H9 (cell line): ENCODE measurements at regions not wholly inside any gene's neighbourhood (a gene's known extent, or its start where the extent isn't known, plus 50 kb on each side); places are given as distances from the start of the nearest gene placed in this dataset.

Experiments used
- DNase-seq: peaks from one replicate; pipeline ENCODE4 v3.0.0-alpha.2; 2017
- H2AFZ ChIP-seq: one replicate; pipeline ENCODE4 v1.6.1; 2013; ENCODE audit warnings: mild to moderate bottlenecking, low read length, control low read depth, moderate library complexity
- H2AK5ac ChIP-seq: 2 replicates; pipeline ENCODE4 v1.6.1; 2013; ENCODE audit warnings: low read length, control low read depth, mixed read lengths; ENCODE audit not compliant: insufficient read length
- H2BK120ac ChIP-seq: one replicate; pipeline ENCODE4 v1.6.1; 2013; ENCODE audit warnings: low read depth, mild to moderate bottlenecking, low read length, control low read depth, inconsistent platforms; ENCODE audit not compliant: poor library complexity, severe bottlenecking
- H2BK12ac ChIP-seq: 2 replicates; pipeline ENCODE4 v1.6.1; 2013; ENCODE audit warnings: low read length, control low read depth, mixed read lengths, low read depth; ENCODE audit not compliant: insufficient read length
- H2BK15ac ChIP-seq: 2 replicates; pipeline ENCODE4 v1.6.1; 2013; ENCODE audit warnings: low read depth, low read length, control low read depth
- H2BK20ac ChIP-seq: one replicate; pipeline ENCODE4 v1.6.1; 2013; ENCODE audit warnings: low read depth, mild to moderate bottlenecking, low read length, control low read depth, inconsistent platforms; ENCODE audit not compliant: poor library complexity, severe bottlenecking
- H2BK5ac ChIP-seq: 2 replicates; pipeline ENCODE4 v1.6.1; 2013; ENCODE audit warnings: low read length, control low read depth, mixed read lengths; ENCODE audit not compliant: insufficient read length
- H3K14ac ChIP-seq: 2 replicates; pipeline ENCODE4 v1.6.1; 2013; ENCODE audit warnings: low read length, control low read depth; ENCODE audit not compliant: insufficient read depth
- H3K18ac ChIP-seq: 2 replicates; pipeline ENCODE4 v1.6.1; 2013; ENCODE audit warnings: low read depth, mild to moderate bottlenecking, mixed read lengths, low read length, control low read depth; ENCODE audit not compliant: insufficient read length
- H3K23ac ChIP-seq: 2 replicates; pipeline ENCODE4 v1.6.1; 2013; ENCODE audit warnings: low read length, control low read depth, mixed read lengths, low read depth; ENCODE audit not compliant: insufficient read length
- H3K23me2 ChIP-seq: 2 replicates; pipeline ENCODE4 v1.6.1; 2013; ENCODE audit warnings: low read depth, mild to moderate bottlenecking, mixed read lengths, low read length, control low read depth; ENCODE audit not compliant: insufficient read length, poor library complexity, severe bottlenecking
- H3K27ac ChIP-seq: 2 replicates; pipeline ENCODE4 v1.5.1; 2013; ENCODE audit warnings: low read length, control low read depth, mixed read lengths, low read depth; ENCODE audit not compliant: insufficient read length
- H3K27me3 ChIP-seq: 2 replicates; pipeline ENCODE4 v1.6.1; 2013; ENCODE audit warnings: low read length, control low read depth, inconsistent platforms; ENCODE audit not compliant: insufficient read depth
- H3K4ac ChIP-seq: 2 replicates; pipeline ENCODE4 v1.6.1; 2013; ENCODE audit warnings: low read depth, mild to moderate bottlenecking, control low read depth, inconsistent platforms, low read length, moderate library complexity
- H3K4me1 ChIP-seq: 2 replicates; pipeline ENCODE4 v1.6.1; 2013; ENCODE audit warnings: low read length, control low read depth, inconsistent platforms; ENCODE audit not compliant: insufficient read depth
- H3K4me2 ChIP-seq: 2 replicates; pipeline ENCODE4 v1.6.1; 2013; ENCODE audit warnings: low read length, control low read depth, mixed read lengths; ENCODE audit not compliant: insufficient read length, insufficient read depth
- H3K56ac ChIP-seq: 2 replicates; pipeline ENCODE4 v1.6.1; 2013; ENCODE audit warnings: low read depth, mild to moderate bottlenecking, mixed read lengths, low read length, control low read depth; ENCODE audit not compliant: insufficient read length
- H3K79me1 ChIP-seq: 2 replicates; pipeline ENCODE4 v1.6.1; 2013; ENCODE audit warnings: low read depth, mild to moderate bottlenecking, moderate library complexity, low read length, control low read depth, inconsistent platforms; ENCODE audit not compliant: insufficient read depth, poor library complexity, severe bottlenecking
- H3K79me2 ChIP-seq: 2 replicates; pipeline ENCODE4 v1.6.1; 2013; ENCODE audit warnings: low read length, control low read depth, inconsistent platforms; ENCODE audit not compliant: insufficient read depth
- H3K9ac ChIP-seq: 2 replicates; pipeline ENCODE4 v1.6.1; 2013; ENCODE audit warnings: low read length, control low read depth, mixed read lengths; ENCODE audit not compliant: insufficient read length; ENCODE audit errors: extremely low read depth
- H3K9me3 ChIP-seq: one replicate; pipeline ENCODE4 v1.6.1; 2013; ENCODE audit warnings: low read depth, low read length, inconsistent platforms; ENCODE audit not compliant: control insufficient read depth
- H3T11ph ChIP-seq: one replicate; pipeline ENCODE4 v1.6.1; 2013; ENCODE audit warnings: mild to moderate bottlenecking, low read length, control low read depth, inconsistent platforms
- H4K20me1 ChIP-seq: one replicate; pipeline ENCODE4 v1.6.1; 2013; ENCODE audit not compliant: control insufficient read depth, insufficient read length, insufficient read depth
- H4K5ac ChIP-seq: 2 replicates; pipeline ENCODE4 v1.6.1; 2013; ENCODE audit warnings: low read depth, mild to moderate bottlenecking, mixed read lengths, low read length, control low read depth; ENCODE audit not compliant: insufficient read length
- H4K8ac ChIP-seq: replicated peaks from 2 replicates; pipeline ENCODE4 v1.6.1; 2013; ENCODE audit warnings: low read length, control low read depth, mixed read lengths, low read depth; ENCODE audit not compliant: insufficient read length
- H4K91ac ChIP-seq: 2 replicates; pipeline ENCODE4 v1.6.1; 2013; ENCODE audit warnings: low read depth, mild to moderate bottlenecking, moderate library complexity, mixed read lengths, low read length, control low read depth; ENCODE audit not compliant: insufficient read length
- H3K27ac Mint-ChIP-seq, 3 experiments: 2 replicates in 2 of 3; 3 replicates in 1 of 3; pipeline ENCODE4 v1.8.0; 2020 to 2021; ENCODE audit warnings: mixed read lengths in 3 of 3, mild to moderate bottlenecking in 1 of 3, moderate library complexity in 1 of 3
- H3K27me3 Mint-ChIP-seq: 2 replicates; pipeline ENCODE4 v1.8.0; 2021; ENCODE audit warnings: low read depth, mild to moderate bottlenecking, moderate library complexity, mixed read lengths
- H3K36me3 Mint-ChIP-seq, 3 experiments: 2 replicates in 2 of 3; 3 replicates in 1 of 3; pipeline ENCODE4 v1.8.0; 2020 to 2021; ENCODE audit warnings: low read depth in 3 of 3, mixed read lengths in 3 of 3; ENCODE audit not compliant: insufficient read depth in 1 of 3
- H3K4me1 Mint-ChIP-seq, 2 experiments: 2 replicates each; pipeline ENCODE4 v1.8.0; 2020; ENCODE audit warnings: mixed read lengths in 2 of 2
- H3K4me3 Mint-ChIP-seq, 2 experiments: 2 replicates in 1 of 2; 3 replicates in 1 of 2; pipeline ENCODE4 v1.8.0; 2020 to 2021; ENCODE audit warnings: mild to moderate bottlenecking in 2 of 2, mixed read lengths in 2 of 2, moderate library complexity in 1 of 2
- H3K9me3 Mint-ChIP-seq, 2 experiments: 2 replicates in 1 of 2; 3 replicates in 1 of 2; pipeline ENCODE4 v1.8.0; 2020; ENCODE audit warnings: mild to moderate bottlenecking in 2 of 2, mixed read lengths in 2 of 2, moderate library complexity in 1 of 2
- CTCF ChIP-seq: fragments of 200-600 bp; sonication (generic); conservative IDR thresholded peaks from 3 replicates; pipeline ENCODE4 v1.8.0; 2021; ENCODE audit warnings: antibody characterized with exemption, mild to moderate bottlenecking

- H3K79me2 ChIP-seq: no peaks in the 10 kb centered on the region
- H4K91ac ChIP-seq: no peak overlapping the region
- H3K27ac ChIP-seq: no peak overlapping the region
- H3K27me3 ChIP-seq: no peaks in the 10 kb centered on the region
- H2BK12ac ChIP-seq: no peak overlapping the region
- H3K4me1 ChIP-seq: no peaks in the 10 kb centered on the region
- no peak overlapping the region for H3K14ac ChIP-seq
- TF ChIP-seq CTCF: no peak
- no peak overlapping the region for H3K4me2 ChIP-seq
- H4K8ac ChIP-seq: no peak overlapping the region
- Mint-ChIP-seq H3K9me3 (no peaks in the 10 kb centered on the region), H3K4me1 (no peaks in the 10 kb centered on the region), H3K27ac (no peak overlapping the region), H3K4me3 (no peak overlapping the region), H3K27me3 (no peaks in the 10 kb centered on the region), H3K36me3 (no peaks in the 10 kb centered on the region)
- no peak overlapping the region for H2AK5ac ChIP-seq
- H4K5ac ChIP-seq: no peak overlapping the region
- H3K23ac ChIP-seq: no peak overlapping the region
- no peaks in the 10 kb centered on the region for H4K20me1 ChIP-seq
- H2BK5ac ChIP-seq: no peak overlapping the region
- no peak overlapping the region for H3K4ac ChIP-seq
- no peak overlapping the region for H3K18ac ChIP-seq
- no peak overlapping the region for H2BK120ac ChIP-seq
- H3K56ac ChIP-seq: no peak overlapping the region
- H3K9me3 ChIP-seq: no peaks in the 10 kb centered on the region
- H2BK15ac ChIP-seq: no peak overlapping the region
- no peak overlapping the region for H2BK20ac ChIP-seq
- no peak overlapping the region for H2AFZ ChIP-seq
- H3T11ph ChIP-seq: no peak overlapping the region
- H3K9ac ChIP-seq: no peak overlapping the region
- H3K23me2 ChIP-seq: peaks cover 2% of the 10 kb centered on the region
- no peaks in the 10 kb centered on the region for H3K79me1 ChIP-seq
- DNase-seq: no peak
These were observed 569.4 kb upstream of the SETBP1 start for GRCh38 chr18:44111337-44111736.
